C4-2B (cell line): ENCODE measurements at regions not wholly inside any gene's neighbourhood (a gene's known extent, or its start where the extent isn't known, plus 50 kb on each side); places are given as distances from the start of the nearest gene placed in this dataset.
"Not testable (repeated sequence)": the region's sequence is repeated elsewhere in the genome, so short reads cannot be mapped to it uniquely, and the experiment has no call there.

Source experiments
- H3K27ac ChIP-seq: fragments of 450-650 bp; 2 replicates; pipeline ENCODE4 v1.5.1; 2017
- CTCF ChIP-seq: fragments of 450-650 bp; conservative IDR thresholded peaks from 2 replicates; pipeline ENCODE4 v1.5.1; 2017; ENCODE audit warnings: mild to moderate bottlenecking
- ZFX ChIP-seq: fragments of 450-650 bp; IDR thresholded peaks from 2 replicates; pipeline ENCODE4 v1.6.1; 2017

- H3K27ac ChIP-seq: no peak overlapping the region
- TF ChIP-seq ZFX (no peak), CTCF (no peak)
Measured at GRCh38 chr4:154164931-154165839, 326.4 kb downstream of the DCHS2 start.

- no peak overlapping the region for H3K27ac ChIP-seq
- TF ChIP-seq ZFX (no peak), CTCF (no peak)
Measured at GRCh38 chr4:154160519-154161301, 330.9 kb downstream of the DCHS2 start.

GRCh38 chr4:154158361-154159155, 333.0 kb downstream of the DCHS2 start:
- TF ChIP-seq ZFX (no peak), CTCF (no peak)
- no peak overlapping the region for H3K27ac ChIP-seq

- TF ChIP-seq CTCF (no peak), ZFX (no peak)
Measured at GRCh38 chr4:154152546-154152945, 339.1 kb downstream of the DCHS2 start.

GRCh38 chr4:154149236-154149635, 342.4 kb downstream of the DCHS2 start:
- H3K27ac ChIP-seq: not testable (repeated sequence)

More at GRCh38 chr4:154152546-154152945, 339.1 kb downstream of the DCHS2 start:
- H3K27ac ChIP-seq: no peak overlapping the region

GRCh38 chr4:154143720-154144119, 347.9 kb downstream of the DCHS2 start:
- TF ChIP-seq ZFX (no peak), CTCF (no peak)

GRCh38 chr4:154142664-154143063, 348.9 kb downstream of the DCHS2 start:
- TF ChIP-seq ZFX: no peak
- TF ChIP-seq CTCF: no peak

More at GRCh38 chr4:154143720-154144119, 347.9 kb downstream of the DCHS2 start:
- H3K27ac ChIP-seq: no peak overlapping the region

More at GRCh38 chr4:154142664-154143063, 348.9 kb downstream of the DCHS2 start:
- H3K27ac ChIP-seq: no peak overlapping the region
